Activated CD8-positive, alpha-beta memory T cell treated with anti-CD3 and anti-CD28 coated beads, Interleukin-2, amount 10 ng/mL, durations not matched to agents 7 days and 5 days (primary cell): ENCODE measurements at regions not wholly inside any gene's neighbourhood (a gene's known extent, or its start where the extent isn't known, plus 50 kb on each side); places are given as distances from the start of the nearest gene placed in this dataset.

Experiments
- ATAC-seq: fragments of 150-1000 bp; cut with Tn5 transposase; one replicate; pipeline ENCODE4 v1.10.0; 2021; ENCODE audit warnings: moderate library complexity
- CTCF ChIA-PET: fragments of 350-600 bp; sonication (Branson Sonifier 250); formaldehyde crosslinking; loops from one replicate; lab custom pipeline; 2021; ENCODE audit warnings: antibody characterized with exemption; lab: Charles Lee
- DNase-seq: peaks from one replicate; pipeline ENCODE4 v3.0.0-alpha.2; 2020
- H3K27ac Mint-ChIP-seq: one replicate; pipeline ENCODE4 v1.8.0; 2021; ENCODE audit warnings: mild to moderate bottlenecking, mixed read lengths
- H3K27me3 Mint-ChIP-seq: one replicate; pipeline ENCODE4 v1.8.0; 2021; ENCODE audit warnings: mixed read lengths
- H3K36me3 Mint-ChIP-seq: one replicate; pipeline ENCODE4 v1.8.0; 2021; ENCODE audit warnings: mild to moderate bottlenecking, mixed read lengths
- H3K4me1 Mint-ChIP-seq: one replicate; pipeline ENCODE4 v1.8.0; 2021; ENCODE audit warnings: mixed read lengths
- H3K4me3 Mint-ChIP-seq: one replicate; pipeline ENCODE4 v1.8.0; 2021; ENCODE audit warnings: mild to moderate bottlenecking, moderate library complexity, mixed read lengths
- H3K9me3 Mint-ChIP-seq: one replicate; pipeline ENCODE4 v1.8.0; 2022; ENCODE audit warnings: low read depth, mixed read lengths

- Mint-ChIP-seq H3K4me3 (no peak overlapping the region), H3K9me3 (no peaks in the 10 kb centered on the region), H3K4me1 (no peaks in the 10 kb centered on the region), H3K27ac (no peak overlapping the region), H3K36me3 (no peaks in the 10 kb centered on the region), H3K27me3 (peaks cover 7% of the 10 kb centered on the region)
- DNase-seq (no peak), ATAC-seq (no peak)
- CTCF ChIA-PET: interaction anchor here (1.0 to 1.4 kb wide), 3 partner anchors 11 to 14 kb away, joined by 3 to 5 read pairs (median 3); no protein-coding TSS in a partner anchor
These were observed 384.4 kb upstream of the C2CD4B start for GRCh38 chr15:62549345-62549970.

GRCh38 chr15:62550106-62550505 lies 385.0 kb upstream of the C2CD4B start:
- no peak for ATAC-seq
- H3K27ac Mint-ChIP-seq: no peak overlapping the region
- peaks cover 9% of the 10 kb centered on the region for H3K27me3 Mint-ChIP-seq
- no peaks in the 10 kb centered on the region for H3K9me3 Mint-ChIP-seq
- CTCF ChIA-PET: interaction anchor here (1.4 kb wide), 1 partner anchor 13 kb away, joined by 5 read pairs; no protein-coding TSS in a partner anchor
- no peaks in the 10 kb centered on the region for H3K4me1 Mint-ChIP-seq
- H3K36me3 Mint-ChIP-seq: no peaks in the 10 kb centered on the region
- DNase-seq: no peak
- H3K4me3 Mint-ChIP-seq: no peak overlapping the region

- CTCF ChIA-PET: no interaction called here
- H3K4me1 Mint-ChIP-seq: no peaks in the 10 kb centered on the region
- H3K27ac Mint-ChIP-seq: no peak overlapping the region
- ATAC-seq: no peak
- no peak for DNase-seq
- H3K27me3 Mint-ChIP-seq: peaks cover 6% of the 10 kb centered on the region
- no peak overlapping the region for H3K4me3 Mint-ChIP-seq
- no peaks in the 10 kb centered on the region for H3K36me3 Mint-ChIP-seq
- H3K9me3 Mint-ChIP-seq: no peaks in the 10 kb centered on the region
These were observed 387.4 kb upstream of the C2CD4B start for GRCh38 chr15:62552444-62552843.

- Mint-ChIP-seq H3K4me1 (no peaks in the 10 kb centered on the region), H3K9me3 (no peaks in the 10 kb centered on the region), H3K4me3 (no peak overlapping the region), H3K27me3 (peaks cover 10% of the 10 kb centered on the region), H3K27ac (no peak overlapping the region), H3K36me3 (no peaks in the 10 kb centered on the region)
- ATAC-seq (no peak), DNase-seq (no peak)
- CTCF ChIA-PET: no interaction called here
These were observed 389.0 kb upstream of the C2CD4B start for GRCh38 chr15:62553911-62554563.

- CTCF ChIA-PET: no interaction called here
- no peak for ATAC-seq
- no peak for DNase-seq
- H3K4me1 Mint-ChIP-seq: no peaks in the 10 kb centered on the region
- H3K9me3 Mint-ChIP-seq: no peaks in the 10 kb centered on the region
- H3K27me3 Mint-ChIP-seq: peaks cover 12% of the 10 kb centered on the region
- no peaks in the 10 kb centered on the region for H3K36me3 Mint-ChIP-seq
- no peak overlapping the region for H3K4me3 Mint-ChIP-seq
- H3K27ac Mint-ChIP-seq: no peak overlapping the region
These were observed 393.7 kb upstream of the C2CD4B start for GRCh38 chr15:62558640-62559380.

GRCh38 chr15:62559381-62559733 lies 394.3 kb upstream of the C2CD4B start:
- no peak for ATAC-seq

GRCh38 chr15:62561059-62561519 lies 396.0 kb upstream of the C2CD4B start:
- Mint-ChIP-seq H3K36me3 (no peaks in the 10 kb centered on the region), H3K4me1 (no peaks in the 10 kb centered on the region), H3K9me3 (no peaks in the 10 kb centered on the region), H3K4me3 (no peak overlapping the region), H3K27ac (no peak overlapping the region), H3K27me3 (peaks cover 7% of the 10 kb centered on the region)
- CTCF ChIA-PET: no interaction called here
- DNase-seq: no peak
- ATAC-seq: no peak

More at GRCh38 chr15:62559381-62559733, 394.3 kb upstream of the C2CD4B start:
- Mint-ChIP-seq H3K36me3 (no peaks in the 10 kb centered on the region), H3K27ac (no peak overlapping the region), H3K4me3 (no peak overlapping the region), H3K4me1 (no peaks in the 10 kb centered on the region), H3K9me3 (no peaks in the 10 kb centered on the region), H3K27me3 (peaks cover 10% of the 10 kb centered on the region)
- DNase-seq: no peak
- CTCF ChIA-PET: no interaction called here

- Mint-ChIP-seq H3K9me3 (no peaks in the 10 kb centered on the region), H3K4me3 (no peak overlapping the region), H3K27me3 (peaks cover 7% of the 10 kb centered on the region), H3K4me1 (no peaks in the 10 kb centered on the region), H3K36me3 (no peaks in the 10 kb centered on the region), H3K27ac (no peak overlapping the region)
- CTCF ChIA-PET: interaction anchor here (0.6 kb wide), 1 partner anchor 780 kb away, joined by 4 read pairs; no protein-coding TSS in a partner anchor
- ATAC-seq (no peak), DNase-seq (no peak)
These were observed 396.5 kb upstream of the C2CD4B start for GRCh38 chr15:62561571-62561970.

- no peak overlapping the region for H3K27ac Mint-ChIP-seq
- DNase-seq (no peak), ATAC-seq (no peak)
- no peaks in the 10 kb centered on the region for H3K9me3 Mint-ChIP-seq
- H3K4me1 Mint-ChIP-seq: no peaks in the 10 kb centered on the region
- H3K27me3 Mint-ChIP-seq: peaks cover 6% of the 10 kb centered on the region
- H3K36me3 Mint-ChIP-seq: no peaks in the 10 kb centered on the region
- CTCF ChIA-PET: no interaction called here
- H3K4me3 Mint-ChIP-seq: no peak overlapping the region
These were observed 400.0 kb upstream of the C2CD4B start for GRCh38 chr15:62564886-62565633.

GRCh38 chr15:62565634-62566026 lies 400.5 kb upstream of the C2CD4B start:
- CTCF ChIA-PET: no interaction called here
- no peak for DNase-seq
- Mint-ChIP-seq H3K9me3 (no peaks in the 10 kb centered on the region), H3K27me3 (peaks cover 8% of the 10 kb centered on the region), H3K36me3 (no peaks in the 10 kb centered on the region), H3K4me1 (no peaks in the 10 kb centered on the region), H3K27ac (no peak overlapping the region), H3K4me3 (no peak overlapping the region)
- ATAC-seq: no peak

- DNase-seq (no peak), ATAC-seq (no peak)
- Mint-ChIP-seq H3K27ac (no peak overlapping the region), H3K4me1 (no peaks in the 10 kb centered on the region), H3K9me3 (no peaks in the 10 kb centered on the region), H3K27me3 (peaks cover 8% of the 10 kb centered on the region), H3K4me3 (no peak overlapping the region), H3K36me3 (no peaks in the 10 kb centered on the region)
- CTCF ChIA-PET: no interaction called here
These were observed 401.2 kb upstream of the C2CD4B start for GRCh38 chr15:62566248-62566647.

- Mint-ChIP-seq H3K27me3 (peaks cover 5% of the 10 kb centered on the region), H3K27ac (no peak overlapping the region), H3K9me3 (no peaks in the 10 kb centered on the region), H3K36me3 (no peaks in the 10 kb centered on the region), H3K4me3 (no peak overlapping the region), H3K4me1 (no peaks in the 10 kb centered on the region)
- ATAC-seq (no peak), DNase-seq (no peak)
- CTCF ChIA-PET: no interaction called here
These were observed 402.4 kb upstream of the C2CD4B start for GRCh38 chr15:62567501-62567900.

GRCh38 chr15:62568004-62568403 lies 402.9 kb upstream of the C2CD4B start:
- no peak overlapping the region for H3K27ac Mint-ChIP-seq
- H3K9me3 Mint-ChIP-seq: no peaks in the 10 kb centered on the region
- no peaks in the 10 kb centered on the region for H3K36me3 Mint-ChIP-seq
- no peaks in the 10 kb centered on the region for H3K4me1 Mint-ChIP-seq
- no peak overlapping the region for H3K4me3 Mint-ChIP-seq
- ATAC-seq (no peak), DNase-seq (no peak)
- H3K27me3 Mint-ChIP-seq: peaks cover 5% of the 10 kb centered on the region
- CTCF ChIA-PET: no interaction called here
